Hematopoietic multipotent progenitor cell treated with erythropoietin and hydrocortisone succinate and interleukin-3 and kit ligand, for 15 days (in vitro differentiated cells): ENCODE measurements at regions not wholly inside any gene's neighbourhood (a gene's known extent, or its start where the extent isn't known, plus 50 kb on each side); places are given as distances from the start of the nearest gene placed in this dataset.

ENCODE experiments used
- DNase-seq: peaks from one replicate; pipeline ENCODE4 v3.0.0-alpha.2; 2015; ENCODE audit warnings: low spot score

DNA sequence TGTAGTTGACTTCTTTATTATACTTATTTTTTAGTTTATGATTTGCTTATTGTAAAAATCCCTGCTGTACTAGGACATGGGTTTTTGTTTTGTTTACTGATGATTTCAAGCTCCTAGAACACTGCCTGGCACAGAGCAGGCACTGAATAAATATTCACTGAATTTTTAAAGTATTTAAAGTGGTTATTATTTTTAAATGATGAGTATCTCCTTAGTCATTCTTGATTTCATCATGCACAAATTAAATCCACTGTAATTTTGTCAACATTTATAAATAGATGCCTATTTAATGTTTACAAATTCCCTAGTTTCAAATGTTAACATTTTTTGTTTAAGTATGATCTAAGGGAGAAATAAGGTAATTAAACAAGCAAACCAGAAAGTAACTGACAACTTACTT, 367.9 kb upstream of the SLIT2 start:
- no peak for DNase-seq

DNA sequence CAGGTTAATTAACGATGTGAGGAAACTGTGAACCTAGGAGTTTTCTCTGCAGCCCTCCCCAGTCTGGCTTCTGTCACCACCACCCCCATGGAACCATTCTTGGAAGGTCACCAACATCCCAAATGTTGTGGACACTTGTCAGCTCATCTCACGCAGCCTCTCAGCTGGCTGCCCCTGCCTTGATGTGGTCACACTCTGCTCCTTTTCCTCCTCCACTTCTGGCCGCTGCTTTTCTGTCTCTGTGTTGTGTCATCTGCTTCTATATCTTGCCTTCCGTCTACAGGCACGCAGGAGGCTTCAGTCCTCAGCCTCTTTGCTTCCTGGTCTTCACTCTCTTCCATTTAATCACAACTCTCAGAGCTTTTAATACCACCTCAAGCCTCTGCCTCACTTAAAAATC, 371.5 kb upstream of the SLIT2 start:
- no peak for DNase-seq

DNA sequence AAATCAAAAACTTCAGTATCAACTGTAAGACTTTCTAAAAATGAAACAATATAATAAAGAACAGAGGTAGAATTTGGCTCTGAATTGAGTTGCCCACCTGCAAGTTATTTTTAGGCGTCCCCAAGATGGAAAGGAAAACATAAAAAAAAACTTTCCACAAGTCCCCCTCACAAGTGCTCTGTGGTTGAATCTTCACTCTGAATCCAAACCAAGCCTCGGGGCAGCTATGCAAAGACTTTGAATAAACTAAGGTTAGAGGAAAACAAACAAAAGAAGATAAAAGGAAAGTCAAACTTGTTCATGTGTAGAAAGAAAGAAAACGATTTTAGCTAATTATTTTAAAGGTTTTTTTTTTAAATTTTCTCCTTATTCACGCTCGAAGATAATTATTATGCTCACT, 372.4 kb upstream of the SLIT2 start:
- no peak for DNase-seq

DNA sequence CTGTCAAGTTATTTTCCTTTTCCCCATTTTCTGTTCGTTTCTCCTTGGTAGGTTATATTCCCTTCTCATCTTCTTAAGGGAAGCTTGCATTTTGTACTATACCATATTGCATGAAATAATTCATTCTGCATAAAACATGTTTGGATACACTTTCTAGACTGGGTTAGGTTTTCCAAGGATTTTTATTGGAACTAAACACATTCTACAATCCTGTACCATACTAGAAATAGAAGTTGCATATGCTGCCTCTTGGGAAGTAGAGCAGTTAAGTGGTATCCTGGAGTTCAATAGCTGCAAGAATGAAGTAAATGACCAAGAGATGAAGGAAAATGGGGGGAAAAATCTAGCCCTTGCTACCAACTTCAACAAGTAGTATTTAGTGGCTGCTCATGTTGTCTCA, 393.7 kb upstream of the SLIT2 start:
- DNase-seq, result no peak

DNA sequence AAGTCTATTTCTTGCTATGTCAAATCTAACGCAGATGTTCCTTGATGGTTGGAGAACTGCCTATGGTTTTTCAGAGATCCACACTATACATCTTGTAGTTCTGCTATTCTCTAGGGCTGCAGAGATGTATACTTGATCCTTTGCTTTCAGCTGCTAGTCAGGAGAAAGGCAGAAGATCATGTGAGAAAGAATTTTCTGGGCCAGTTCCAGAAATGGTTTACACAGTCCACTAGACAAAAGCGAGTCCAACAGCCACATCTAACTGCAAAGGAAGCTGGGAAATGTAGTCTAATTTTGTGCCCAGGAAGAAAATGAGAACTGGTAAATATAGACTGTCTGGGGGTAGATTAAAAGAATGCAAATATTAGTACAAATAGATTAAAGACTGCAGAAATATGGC, 394.3 kb upstream of the SLIT2 start:
- DNase-seq, result no peak

DNA sequence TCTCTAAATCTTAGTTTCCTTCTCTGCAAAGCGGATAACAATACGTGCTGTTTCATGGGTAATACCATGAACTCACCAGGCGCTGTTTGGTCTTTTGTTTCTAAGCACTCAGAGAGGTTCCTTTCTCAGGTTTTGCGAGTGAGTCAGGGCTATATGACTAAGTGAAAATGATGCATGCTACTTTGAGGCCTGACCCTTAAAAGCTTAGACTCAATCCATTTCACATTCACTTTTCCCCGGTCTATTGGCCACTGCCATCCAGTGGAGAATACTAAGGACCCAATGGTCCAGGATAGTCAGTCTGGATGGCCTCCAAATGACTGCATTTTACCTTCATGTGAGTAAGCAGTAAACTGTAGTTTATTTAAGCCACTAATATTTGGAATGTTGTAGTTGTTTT, 400.8 kb upstream of the SLIT2 start:
- no peak for DNase-seq

DNA sequence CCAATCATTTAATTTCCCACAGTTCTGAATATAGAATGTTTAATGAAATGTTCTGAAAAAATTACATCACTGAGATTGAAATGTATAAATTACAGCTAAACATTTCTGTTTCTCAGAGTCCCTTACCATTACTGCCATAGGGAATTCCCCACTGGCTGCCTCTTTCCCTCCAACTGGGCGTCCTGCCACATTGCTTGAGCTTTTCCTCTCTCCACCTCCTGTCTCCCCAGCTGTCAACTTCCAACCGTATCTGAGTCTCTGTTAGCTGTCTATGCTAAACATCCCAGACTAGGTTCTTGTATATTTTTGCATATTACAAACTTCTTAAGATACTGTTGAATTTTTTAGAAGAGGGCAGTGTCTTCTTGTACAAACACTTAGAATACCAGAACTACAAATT, 407.3 kb upstream of the SLIT2 start:
- DNase-seq, result no peak

DNA sequence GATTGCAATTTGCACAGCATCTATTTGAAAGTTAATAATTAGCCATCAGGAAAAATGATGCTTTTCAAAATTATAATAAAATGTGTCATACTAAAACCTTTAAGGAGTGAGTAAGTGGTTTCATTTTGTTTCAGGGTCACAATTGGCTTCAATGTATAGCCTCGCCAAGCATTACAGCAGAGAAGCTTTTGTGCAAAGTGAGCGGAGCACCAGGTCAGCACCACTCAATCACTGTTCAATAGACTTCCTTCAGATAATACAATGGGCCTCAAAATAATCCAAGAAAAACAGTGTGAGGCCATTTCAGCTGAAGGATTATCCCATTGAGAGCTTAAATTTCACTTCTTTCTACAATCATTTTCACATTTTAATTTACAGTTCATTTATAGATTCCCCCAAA, 409.2 kb upstream of the SLIT2 start:
- no peak for DNase-seq

DNA sequence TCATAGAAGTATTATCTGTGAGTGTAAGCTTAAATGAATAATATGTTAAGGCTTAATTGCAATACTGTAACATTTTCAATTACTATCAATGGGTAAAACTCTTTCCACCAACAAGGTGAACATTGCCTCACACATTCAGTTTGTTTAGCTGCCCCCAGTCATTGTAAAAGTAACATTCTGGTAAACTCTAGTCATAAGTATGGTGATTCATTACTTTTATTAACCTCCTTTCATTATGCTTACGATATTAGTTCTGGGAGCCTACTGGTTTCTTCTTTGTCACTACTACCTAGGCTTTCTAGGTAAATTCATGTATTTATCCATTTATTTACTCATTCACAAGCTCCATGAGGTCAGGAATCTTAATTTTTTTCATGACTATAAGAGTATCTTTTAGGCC, 412.8 kb upstream of the SLIT2 start:
- no peak for DNase-seq

DNA sequence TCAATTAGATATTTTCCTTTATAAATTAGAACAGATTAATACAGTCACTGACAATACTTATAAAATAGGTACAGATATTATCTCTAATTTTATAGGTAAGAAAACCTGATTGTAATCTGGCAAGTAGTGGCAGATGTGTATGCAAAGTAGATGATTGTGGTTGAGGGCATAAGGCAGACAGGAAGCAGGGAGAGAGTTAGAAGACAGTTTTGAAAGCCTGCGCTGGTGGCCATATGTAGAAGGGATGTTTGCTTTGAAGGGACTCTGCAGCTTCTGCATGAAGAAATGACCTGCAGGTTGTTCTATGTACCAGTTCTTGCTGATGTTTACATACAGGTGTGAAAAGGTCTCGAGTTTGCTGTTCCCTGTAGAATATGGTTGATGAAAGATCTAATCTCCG, 416.3 kb upstream of the SLIT2 start:
- no peak for DNase-seq

DNA sequence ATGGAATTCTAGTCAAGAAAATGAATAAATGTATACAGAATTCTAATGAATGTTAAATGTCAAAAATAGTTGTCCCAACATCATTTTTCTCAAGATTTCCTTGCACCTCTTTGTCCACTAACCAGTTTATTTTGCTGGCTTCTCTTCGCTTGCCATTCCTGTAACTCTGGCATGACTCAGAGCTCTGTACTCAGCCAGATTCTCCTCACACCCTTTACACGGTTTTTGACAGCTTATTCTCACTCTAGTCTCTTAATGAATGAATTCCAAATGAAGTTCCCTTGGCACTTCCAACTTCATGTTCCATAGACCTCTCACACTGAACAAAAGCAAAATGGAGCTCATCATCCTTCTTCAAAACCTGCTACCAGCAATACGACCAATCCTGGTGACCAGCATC, 419.3 kb upstream of the SLIT2 start:
- DNase-seq, result no peak

DNA sequence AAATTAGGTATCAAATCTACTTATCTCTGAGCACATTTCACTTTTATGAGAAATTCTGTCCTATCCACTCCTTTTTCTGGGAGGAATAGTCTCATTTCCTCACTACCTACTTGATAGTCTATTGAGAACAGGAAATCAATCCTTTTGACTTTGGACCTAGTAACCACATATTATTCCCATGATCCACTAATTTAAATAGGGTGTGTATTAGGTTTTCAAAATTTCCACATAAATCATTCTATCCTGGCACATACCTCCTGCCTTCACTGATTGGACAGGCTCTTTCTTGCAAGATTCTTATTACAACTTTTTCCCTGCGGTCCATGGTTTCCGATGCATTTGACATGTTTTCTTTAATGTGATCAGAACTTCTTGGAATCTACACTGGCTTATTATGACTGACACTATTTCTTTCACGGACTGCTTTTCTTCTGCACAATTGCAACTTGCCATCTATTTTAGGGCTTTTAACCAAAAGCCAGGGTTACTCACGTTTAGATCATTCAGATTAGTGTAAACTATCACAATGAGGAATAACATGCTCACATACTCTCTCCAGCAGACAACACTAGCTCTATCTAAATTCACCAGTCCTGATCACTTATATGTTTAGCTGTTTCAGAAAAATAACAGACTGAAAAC, 419.9 kb upstream of the SLIT2 start:
- DNase-seq, result no peak

DNA sequence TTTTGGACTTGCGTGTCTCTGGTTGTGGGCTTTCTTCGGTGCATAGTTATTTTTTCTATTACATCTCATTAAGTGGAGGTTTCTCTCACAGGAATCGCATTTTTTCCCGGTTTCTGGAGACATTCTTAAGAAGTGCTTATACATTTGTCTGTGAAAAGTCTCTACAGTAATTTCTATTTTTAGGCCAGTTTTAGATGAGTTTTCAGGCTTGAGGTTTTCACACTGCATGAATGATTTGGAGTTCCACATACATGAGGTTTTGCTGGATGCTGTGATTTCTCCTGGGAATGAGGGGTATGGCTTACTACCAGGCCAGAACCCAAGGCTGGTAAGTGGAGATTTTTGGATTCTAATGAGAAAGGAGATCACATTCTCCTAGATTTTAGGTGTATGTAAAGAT, 422.6 kb upstream of the SLIT2 start:
- no peak for DNase-seq

DNA sequence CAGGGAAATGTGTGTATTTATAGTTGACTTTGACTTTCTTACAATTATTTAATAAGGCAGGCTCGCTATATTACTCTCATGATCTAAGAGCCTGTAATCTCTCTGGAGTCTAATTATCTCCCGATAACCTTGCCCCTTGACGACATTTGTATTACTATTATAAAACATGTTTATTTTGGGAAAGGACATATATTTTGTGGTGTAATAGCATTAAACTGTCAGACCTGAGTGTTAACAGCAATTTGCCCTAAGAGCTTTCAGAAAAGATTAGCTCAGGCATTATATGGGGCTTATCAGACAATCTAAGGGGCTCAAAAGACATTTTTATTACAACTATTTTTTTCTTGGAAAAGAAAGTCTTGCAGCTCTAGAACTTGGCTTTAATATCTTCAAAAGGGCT, 427.9 kb upstream of the SLIT2 start:
- DNase-seq, result no peak

DNA sequence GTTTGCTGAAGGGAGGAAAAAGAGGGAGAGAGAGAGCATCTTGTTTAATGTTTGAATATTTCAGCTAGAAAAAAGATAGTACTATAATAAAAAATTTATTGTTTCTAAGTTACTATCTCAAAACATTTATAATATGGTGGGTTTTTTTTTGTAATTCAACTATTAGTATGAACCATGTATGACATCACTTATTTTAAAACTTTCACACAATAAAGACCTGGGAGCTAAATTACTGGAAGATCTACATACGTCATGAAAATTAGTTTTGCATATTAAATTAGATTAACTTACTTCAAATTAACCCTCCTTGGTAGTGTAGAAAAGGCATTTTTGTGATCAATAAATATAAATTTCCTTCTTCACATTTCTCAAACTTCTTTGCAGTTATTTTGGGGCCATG, 432.0 kb upstream of the SLIT2 start:
- DNase-seq, result no peak

DNA sequence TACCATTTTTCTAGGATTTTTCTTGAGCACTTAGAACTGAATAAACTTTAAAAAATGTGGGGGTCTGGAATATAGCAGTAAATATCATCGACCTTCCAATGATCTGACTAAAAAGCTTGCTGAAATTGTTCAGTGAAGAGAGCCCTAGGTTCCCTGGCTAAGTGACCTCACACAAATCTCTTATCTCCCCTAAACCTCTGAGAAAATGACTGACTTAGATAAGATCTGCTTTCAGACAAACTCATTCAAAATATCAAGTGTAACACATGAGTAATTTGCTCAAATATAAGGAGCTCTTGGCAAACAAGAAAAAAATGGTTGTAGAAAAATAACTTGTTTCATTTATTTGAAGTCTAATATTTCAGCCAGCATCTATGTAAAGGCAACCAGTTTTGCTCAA, 441.7 kb upstream of the SLIT2 start:
- DNase-seq, result no peak

DNA sequence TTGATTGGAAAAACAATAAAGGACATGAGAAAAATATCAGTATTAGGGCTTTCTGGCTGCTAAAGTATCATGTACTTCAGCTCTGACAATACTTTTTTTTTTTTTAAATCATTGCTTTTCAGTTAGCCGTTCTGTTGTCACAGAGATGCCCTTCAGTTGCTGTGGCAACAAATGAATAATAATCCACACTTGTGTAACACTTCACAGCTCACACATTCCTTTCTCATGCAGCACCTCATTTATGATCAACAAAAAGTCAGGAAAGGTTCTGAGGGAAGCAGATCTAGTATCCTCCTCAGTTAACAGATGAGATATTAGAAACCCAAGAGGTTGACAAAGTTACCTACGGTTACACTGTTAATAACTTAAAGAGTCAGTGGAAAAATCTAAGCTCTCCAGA, 444.2 kb upstream of the SLIT2 start:
- no peak for DNase-seq

DNA sequence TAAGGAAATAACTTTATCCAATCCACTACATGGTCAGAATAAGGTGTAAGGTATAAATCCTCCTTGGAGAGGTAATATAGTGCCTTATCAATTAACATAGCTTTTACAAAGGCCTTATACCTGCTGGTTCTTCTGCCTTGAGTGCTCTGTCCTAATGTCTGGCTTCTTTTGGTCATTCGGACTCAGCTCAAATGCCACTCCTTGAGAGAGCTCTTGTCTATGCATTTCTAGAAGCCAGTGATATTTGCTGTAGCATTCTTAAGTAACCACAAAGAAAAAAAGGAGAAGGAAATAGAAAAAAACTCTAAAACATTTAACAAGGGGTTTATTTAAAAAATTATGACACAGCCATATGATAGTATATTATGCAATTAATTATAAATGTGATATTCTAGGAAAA, 444.8 kb upstream of the SLIT2 start:
- no peak for DNase-seq

DNA sequence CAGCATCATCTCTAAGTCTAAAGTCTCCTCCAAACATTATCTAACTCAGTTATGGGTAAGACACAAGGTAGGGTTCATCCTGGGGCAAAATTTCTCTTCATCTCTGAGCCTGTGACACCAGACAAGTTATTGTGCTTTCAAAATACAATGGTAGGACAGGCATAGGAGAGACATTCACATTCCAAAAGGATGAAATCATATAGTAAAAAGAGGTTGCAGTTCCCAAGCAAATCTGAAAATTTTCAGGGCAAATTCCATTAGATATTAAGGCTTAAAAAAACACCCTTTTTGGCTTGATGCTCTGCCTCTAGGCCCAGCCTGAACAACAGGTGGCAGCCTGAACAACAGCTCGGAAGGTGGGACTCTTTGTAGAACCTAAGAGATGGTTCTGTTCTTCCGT, 448.3 kb upstream of the SLIT2 start:
- DNase-seq, result no peak

DNA sequence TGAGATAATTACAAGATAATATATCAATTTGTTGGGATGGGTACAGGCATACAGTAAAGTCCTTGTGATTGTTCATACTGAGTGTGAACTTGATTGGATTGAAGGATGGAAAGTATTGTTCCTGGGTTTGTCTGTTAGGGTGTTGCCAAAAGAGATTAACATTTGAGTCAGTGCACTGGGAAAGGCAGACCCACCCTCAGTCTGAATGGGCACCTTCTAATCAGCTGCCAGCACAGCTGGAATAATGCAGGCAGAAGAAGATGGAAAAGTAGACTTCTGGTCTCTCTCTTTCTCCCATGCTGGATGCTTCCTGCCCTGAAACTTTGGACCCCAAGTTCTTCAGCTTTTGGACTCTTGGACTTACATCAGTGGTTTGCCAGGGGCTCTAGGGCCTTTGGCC, 457.9 kb upstream of the SLIT2 start:
- no peak for DNase-seq

DNA sequence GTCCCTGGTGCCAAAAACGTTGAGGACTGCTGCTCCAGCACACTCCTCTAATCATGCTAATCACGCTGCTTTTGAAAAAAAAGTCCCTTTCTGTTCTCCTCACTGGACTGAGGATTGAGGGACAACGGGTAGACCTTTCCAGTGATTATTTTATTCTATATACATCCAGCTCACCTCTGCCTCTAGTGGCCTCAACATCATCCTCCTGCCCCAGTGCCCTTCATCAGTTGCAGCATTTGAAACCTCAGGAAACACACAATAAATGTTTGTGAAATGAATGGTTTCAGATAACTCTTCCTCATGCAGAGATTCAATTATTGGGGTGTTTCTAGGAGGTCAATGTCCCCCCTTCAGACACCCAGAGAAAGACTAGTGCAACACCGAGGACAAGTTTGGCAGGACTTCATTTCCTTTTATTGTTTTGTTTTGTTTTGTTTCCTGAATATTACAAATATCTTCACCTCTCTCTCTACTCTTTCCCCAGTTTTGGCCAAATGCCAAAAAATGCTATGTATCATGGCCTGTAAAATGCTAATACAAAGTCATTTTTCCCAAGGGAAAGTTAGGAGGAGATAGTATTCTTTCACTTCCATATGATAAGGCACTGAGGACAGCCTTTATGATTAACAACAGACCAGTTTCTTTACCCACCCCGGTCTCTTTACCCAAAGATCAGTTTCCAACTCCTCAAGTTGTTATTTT, 460.1 kb upstream of the SLIT2 start:
- no peak for DNase-seq

DNA sequence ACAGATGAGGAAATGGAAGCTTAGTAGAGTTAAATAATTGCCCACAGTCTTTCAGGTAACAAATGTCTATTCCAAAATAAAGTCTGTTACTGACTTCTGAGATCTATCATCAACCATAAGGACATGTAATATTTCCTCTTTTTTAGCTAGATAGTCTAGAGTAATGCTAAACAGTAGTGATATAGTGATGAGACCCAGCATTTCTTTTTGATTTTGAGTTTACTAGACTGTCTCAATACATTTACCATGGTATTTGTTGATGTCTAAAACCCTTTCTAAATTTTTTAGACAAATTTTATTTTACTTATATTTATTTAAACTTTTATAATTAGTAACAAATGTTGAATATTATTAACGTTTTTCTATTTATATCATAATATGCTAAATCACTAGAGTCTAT, 465.1 kb upstream of the SLIT2 start:
- DNase-seq, result no peak

DNA sequence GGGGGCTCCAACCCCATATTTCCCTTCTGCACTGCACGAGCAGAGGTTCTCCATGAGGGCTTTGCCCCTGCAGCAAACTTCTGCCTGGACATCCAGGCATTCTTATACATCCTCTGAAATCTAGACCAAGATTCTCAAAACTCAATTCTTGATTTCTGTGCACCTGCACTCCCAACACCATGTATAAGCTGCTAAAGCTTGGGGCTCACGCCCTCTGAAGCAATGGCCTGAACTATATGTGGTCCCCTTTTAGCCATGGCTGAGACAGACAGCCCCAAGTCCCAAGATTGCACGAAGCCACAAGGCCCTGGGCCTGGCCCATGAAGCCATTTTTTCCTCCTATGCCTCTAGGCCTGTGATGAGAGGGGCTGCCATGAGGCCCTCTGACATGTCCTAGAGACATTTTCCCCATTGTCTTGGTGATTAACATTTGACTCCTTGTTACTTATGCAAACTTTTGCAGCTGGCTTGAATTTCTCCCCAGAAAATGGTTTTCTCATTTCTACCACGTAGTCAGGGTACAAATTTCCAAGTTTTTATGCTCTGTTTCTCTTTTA, 468.0 kb upstream of the SLIT2 start:
- DNase-seq, result no peak

DNA sequence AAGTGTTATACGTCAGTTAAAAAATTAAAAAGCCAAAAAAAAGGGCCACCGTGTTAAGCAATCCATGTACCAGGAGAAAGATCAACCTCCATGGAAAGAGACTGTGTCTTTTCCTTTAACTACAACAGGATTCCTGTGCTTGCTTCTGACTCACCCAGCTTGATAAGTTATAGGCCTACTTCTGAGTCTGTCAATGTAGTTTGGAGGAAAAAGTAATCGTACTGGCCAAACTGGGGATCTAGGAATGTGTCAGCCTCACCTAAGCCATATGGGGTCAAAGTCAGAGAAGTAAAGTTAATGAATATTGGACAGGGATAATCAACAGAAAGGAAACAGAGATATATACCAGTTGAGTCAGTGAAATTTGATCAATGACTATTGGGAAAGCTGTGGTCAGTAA, 470.8 kb upstream of the SLIT2 start:
- DNase-seq, result no peak
